Endothelial cell of umbilical vein (primary cell): ENCODE measurements at regions not wholly inside any gene's neighbourhood (a gene's known extent, or its start where the extent isn't known, plus 50 kb on each side); places are given as distances from the start of the nearest gene placed in this dataset.

Experiments
- EZH2 ChIP-seq: IDR thresholded peaks from 2 replicates; pipeline ENCODE4 v1.6.1; 2012; ENCODE audit warnings: borderline replicate concordance, low read depth, mild to moderate bottlenecking, moderate library complexity, low read length, inconsistent platforms; ENCODE audit not compliant: severe bottlenecking
- POLR2A ChIP-seq: IDR thresholded peaks from 2 replicates; pipeline ENCODE4 v1.6.1; 2012; ENCODE audit warnings: low read depth, mild to moderate bottlenecking, control low read depth, low read length
- TF ChIP-seq, protein P1 (sequence below), 2 donors: IDR thresholded peaks; 1 replicate in 1 of 2; 2 replicates in 1 of 2; pipeline ENCODE4 v1.5.1; 2011; ENCODE audit warnings: low read length in 2 of 2, mild to moderate bottlenecking in 2 of 2, moderate library complexity in 2 of 2, control low read depth in 1 of 2, inconsistent platforms in 1 of 2, low read depth in 1 of 2; ENCODE audit not compliant: insufficient read depth in 1 of 2; ENCODE audit errors: extremely low read depth in 1 of 2

- TF ChIP-seq, protein P1, sequence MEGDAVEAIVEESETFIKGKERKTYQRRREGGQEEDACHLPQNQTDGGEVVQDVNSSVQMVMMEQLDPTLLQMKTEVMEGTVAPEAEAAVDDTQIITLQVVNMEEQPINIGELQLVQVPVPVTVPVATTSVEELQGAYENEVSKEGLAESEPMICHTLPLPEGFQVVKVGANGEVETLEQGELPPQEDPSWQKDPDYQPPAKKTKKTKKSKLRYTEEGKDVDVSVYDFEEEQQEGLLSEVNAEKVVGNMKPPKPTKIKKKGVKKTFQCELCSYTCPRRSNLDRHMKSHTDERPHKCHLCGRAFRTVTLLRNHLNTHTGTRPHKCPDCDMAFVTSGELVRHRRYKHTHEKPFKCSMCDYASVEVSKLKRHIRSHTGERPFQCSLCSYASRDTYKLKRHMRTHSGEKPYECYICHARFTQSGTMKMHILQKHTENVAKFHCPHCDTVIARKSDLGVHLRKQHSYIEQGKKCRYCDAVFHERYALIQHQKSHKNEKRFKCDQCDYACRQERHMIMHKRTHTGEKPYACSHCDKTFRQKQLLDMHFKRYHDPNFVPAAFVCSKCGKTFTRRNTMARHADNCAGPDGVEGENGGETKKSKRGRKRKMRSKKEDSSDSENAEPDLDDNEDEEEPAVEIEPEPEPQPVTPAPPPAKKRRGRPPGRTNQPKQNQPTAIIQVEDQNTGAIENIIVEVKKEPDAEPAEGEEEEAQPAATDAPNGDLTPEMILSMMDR (IDR thresholded peaks at IDR 0.05; ENCODE audit: extremely low read depth in 1 of 2, insufficient read depth in 1 of 2, low read depth in 1 of 2, low read length in 2 of 2) = no peak
- TF ChIP-seq POLR2A (no peak), EZH2 (no peak)
Observed at GRCh38 chr1:60132108-60132507, 58.5 kb upstream of the C1orf87 start.
